HEK293 (cell line): ENCODE measurements at regions not wholly inside any gene's neighbourhood (a gene's known extent, or its start where the extent isn't known, plus 50 kb on each side); places are given as distances from the start of the nearest gene placed in this dataset.
"Not testable (repeated sequence)": the region's sequence is repeated elsewhere in the genome, so short reads cannot be mapped to it uniquely, and the experiment has no call there.

Source experiments
- CTCF ChIA-PET: fragments of 350-600 bp; formaldehyde crosslinking; extraction: SDS; loops from one replicate; lab custom pipeline; 2021; ENCODE audit warnings: antibody characterized with exemption; lab: Yijun Ruan, JAX
- POLR2A ChIA-PET: fragments of 300-600 bp; formaldehyde crosslinking; extraction: SDS; loops from one replicate; lab custom pipeline; 2020; ENCODE audit warnings: antibody characterized with exemption, inconsistent platforms; lab: Yijun Ruan, JAX
- H3K27ac ChIP-seq: fragments of 200-500 bp; sonication (Bioruptor generic); 2 replicates; pipeline ENCODE4 v1.5.1; 2014; ENCODE audit warnings: low read depth, low read length, control low read depth, inconsistent platforms; ENCODE audit errors: extremely low read depth
- H3K36me3 ChIP-seq, 2 experiments: fragments of 200-500 bp in 1 of 2; sonication (Bioruptor generic) in 1 of 2; 1 replicate in 1 of 2; 2 replicates in 1 of 2; pipeline ENCODE4 v1.5.1; 2014 to 2017; ENCODE audit warnings: inconsistent platforms in 2 of 2, low read length in 2 of 2; ENCODE audit not compliant: control insufficient read depth in 2 of 2, insufficient read depth in 1 of 2
- H3K4me1 ChIP-seq: fragments of 200-500 bp; sonication (Bioruptor generic); 2 replicates; pipeline ENCODE4 v1.5.1; 2014; ENCODE audit warnings: mild to moderate bottlenecking, low read length, inconsistent platforms; ENCODE audit not compliant: control insufficient read depth, insufficient read depth
- H3K4me3 ChIP-seq: 2 replicates; pipeline ENCODE4 v1.5.1; 2011; ENCODE audit warnings: low read depth, mild to moderate bottlenecking, control low read depth, low read length, moderate library complexity
- H3K9me3 ChIP-seq: fragments of 200-500 bp; sonication (Bioruptor generic); 2 replicates; pipeline ENCODE4 v1.5.1; 2014; ENCODE audit warnings: low read depth, low read length, inconsistent platforms; ENCODE audit not compliant: control insufficient read depth, insufficient read depth
- BCL11B ChIP-seq: fragments of 450-650 bp; formaldehyde crosslinking; IDR thresholded peaks from 2 replicates; pipeline ENCODE4 v1.5.1; 2016; ENCODE audit warnings: low read depth, missing biosample characterization, missing genetic modification characterization
- SP7 ChIP-seq: fragments of 450-650 bp; formaldehyde crosslinking; IDR thresholded peaks from 2 replicates; pipeline ENCODE4 v1.5.1; 2016; ENCODE audit warnings: missing biosample characterization, missing genetic modification characterization
- ZNF19 ChIP-seq: fragments of 450-650 bp; formaldehyde crosslinking; IDR thresholded peaks from 2 replicates; pipeline ENCODE4; 2016; ENCODE audit warnings: missing biosample characterization, missing genetic modification characterization, low read depth
- ZNF354C ChIP-seq: fragments of 450-650 bp; formaldehyde crosslinking; IDR thresholded peaks from 2 replicates; pipeline ENCODE4 v1.5.1; 2016; ENCODE audit warnings: missing biosample characterization, missing genetic modification characterization, low read depth, borderline replicate concordance
- ZNF473 ChIP-seq: fragments of 450-650 bp; formaldehyde crosslinking; IDR thresholded peaks from 2 replicates; pipeline ENCODE4 v1.5.1; 2017; ENCODE audit warnings: missing biosample characterization, missing genetic modification characterization
- ZNF514 ChIP-seq: fragments of 450-650 bp; formaldehyde crosslinking; IDR thresholded peaks from 2 replicates; pipeline ENCODE4 v1.5.1; 2016; ENCODE audit warnings: missing biosample characterization, missing genetic modification characterization
- ZNF610 ChIP-seq: fragments of 450-650 bp; formaldehyde crosslinking; IDR thresholded peaks from 2 replicates; pipeline ENCODE4 v1.5.1; 2016; ENCODE audit warnings: missing biosample characterization, missing genetic modification characterization, borderline replicate concordance
- ZNF623 ChIP-seq: fragments of 450-650 bp; formaldehyde crosslinking; IDR thresholded peaks from 2 replicates; pipeline ENCODE4 v1.5.1; 2016; ENCODE audit warnings: missing biosample characterization, missing genetic modification characterization
- ZNF660 ChIP-seq: fragments of 450-650 bp; IDR thresholded peaks from 2 replicates; pipeline ENCODE4 v1.5.1; 2018; ENCODE audit warnings: missing biosample characterization, mild to moderate bottlenecking, missing genetic modification characterization
- ZNF776 ChIP-seq: fragments of 450-650 bp; formaldehyde crosslinking; IDR thresholded peaks from 2 replicates; pipeline ENCODE4 v1.5.0; 2017; ENCODE audit warnings: missing biosample characterization, missing genetic modification characterization, borderline replicate concordance
- TF ChIP-seq, protein P1 (sequence below): fragments of 450-650 bp; formaldehyde crosslinking; IDR thresholded peaks from 2 replicates; pipeline ENCODE4 v1.5.1; 2016; ENCODE audit warnings: missing biosample characterization, missing genetic modification characterization
- TF ChIP-seq, protein P2 (sequence below): fragments of 450-650 bp; formaldehyde crosslinking; IDR thresholded peaks from 2 replicates; pipeline ENCODE4 v1.5.1; 2016; ENCODE audit warnings: missing biosample characterization, missing genetic modification characterization, low read depth
- TF ChIP-seq, protein P3 (sequence below): fragments of 450-650 bp; formaldehyde crosslinking; IDR thresholded peaks from 2 replicates; pipeline ENCODE4 v1.5.1; 2017; ENCODE audit warnings: missing biosample characterization, missing genetic modification characterization
- TF ChIP-seq, protein P4 (sequence below): fragments of 450-650 bp; formaldehyde crosslinking; IDR thresholded peaks from 2 replicates; pipeline ENCODE4 v1.5.1; 2016; ENCODE audit warnings: missing biosample characterization, missing genetic modification characterization
- TF ChIP-seq, protein P5 (sequence below): fragments of 450-650 bp; formaldehyde crosslinking; conservative IDR thresholded peaks from 2 replicates; pipeline ENCODE4 v1.5.1; 2016; ENCODE audit warnings: low read depth, missing biosample characterization, missing genetic modification characterization

DNA sequence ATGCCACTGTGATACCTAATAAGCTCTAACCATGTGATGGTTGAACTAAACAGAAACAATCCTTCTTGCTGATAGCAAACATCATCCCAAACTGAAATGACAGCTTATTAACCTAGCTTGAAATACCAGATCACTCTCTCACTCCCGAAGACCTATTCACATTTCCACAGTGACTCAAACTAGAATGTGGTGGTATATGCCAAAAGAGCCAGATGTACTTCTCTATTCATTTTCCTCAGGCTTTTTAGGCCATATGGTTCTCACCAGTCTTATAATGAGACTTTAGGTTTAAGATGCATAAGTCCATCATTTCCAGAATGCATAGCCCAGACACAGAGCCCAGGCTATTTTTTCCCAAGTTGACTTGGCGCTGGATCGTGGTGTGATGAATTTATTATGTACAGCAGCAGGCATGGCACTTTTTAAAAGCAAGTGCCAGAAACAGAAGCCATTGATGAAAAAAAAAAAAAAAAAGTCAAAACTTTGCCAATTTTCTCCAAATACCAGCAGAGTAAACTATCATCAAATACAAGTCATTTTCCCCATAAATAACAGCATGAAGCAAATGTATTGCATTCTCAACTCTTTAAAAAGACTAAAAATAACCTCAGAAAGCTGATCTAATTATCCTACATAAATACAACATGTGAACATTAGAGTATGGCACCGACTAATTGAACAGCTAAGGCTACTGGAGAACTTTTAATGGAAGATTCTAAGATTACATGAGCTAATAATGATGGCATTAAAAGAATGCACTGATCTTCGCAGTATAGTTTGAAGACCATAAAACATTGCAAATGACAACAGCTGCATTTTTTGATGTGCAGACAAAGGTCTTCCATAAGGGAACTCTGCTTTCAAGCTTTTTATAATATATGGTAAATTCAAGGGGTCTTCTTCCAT, 365.4 kb downstream of the LRRIQ3 start (continued):
- TF ChIP-seq, protein P1, sequence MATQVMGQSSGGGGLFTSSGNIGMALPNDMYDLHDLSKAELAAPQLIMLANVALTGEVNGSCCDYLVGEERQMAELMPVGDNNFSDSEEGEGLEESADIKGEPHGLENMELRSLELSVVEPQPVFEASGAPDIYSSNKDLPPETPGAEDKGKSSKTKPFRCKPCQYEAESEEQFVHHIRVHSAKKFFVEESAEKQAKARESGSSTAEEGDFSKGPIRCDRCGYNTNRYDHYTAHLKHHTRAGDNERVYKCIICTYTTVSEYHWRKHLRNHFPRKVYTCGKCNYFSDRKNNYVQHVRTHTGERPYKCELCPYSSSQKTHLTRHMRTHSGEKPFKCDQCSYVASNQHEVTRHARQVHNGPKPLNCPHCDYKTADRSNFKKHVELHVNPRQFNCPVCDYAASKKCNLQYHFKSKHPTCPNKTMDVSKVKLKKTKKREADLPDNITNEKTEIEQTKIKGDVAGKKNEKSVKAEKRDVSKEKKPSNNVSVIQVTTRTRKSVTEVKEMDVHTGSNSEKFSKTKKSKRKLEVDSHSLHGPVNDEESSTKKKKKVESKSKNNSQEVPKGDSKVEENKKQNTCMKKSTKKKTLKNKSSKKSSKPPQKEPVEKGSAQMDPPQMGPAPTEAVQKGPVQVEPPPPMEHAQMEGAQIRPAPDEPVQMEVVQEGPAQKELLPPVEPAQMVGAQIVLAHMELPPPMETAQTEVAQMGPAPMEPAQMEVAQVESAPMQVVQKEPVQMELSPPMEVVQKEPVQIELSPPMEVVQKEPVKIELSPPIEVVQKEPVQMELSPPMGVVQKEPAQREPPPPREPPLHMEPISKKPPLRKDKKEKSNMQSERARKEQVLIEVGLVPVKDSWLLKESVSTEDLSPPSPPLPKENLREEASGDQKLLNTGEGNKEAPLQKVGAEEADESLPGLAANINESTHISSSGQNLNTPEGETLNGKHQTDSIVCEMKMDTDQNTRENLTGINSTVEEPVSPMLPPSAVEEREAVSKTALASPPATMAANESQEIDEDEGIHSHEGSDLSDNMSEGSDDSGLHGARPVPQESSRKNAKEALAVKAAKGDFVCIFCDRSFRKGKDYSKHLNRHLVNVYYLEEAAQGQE (tag by site-specific recombination), result no peak

DNA sequence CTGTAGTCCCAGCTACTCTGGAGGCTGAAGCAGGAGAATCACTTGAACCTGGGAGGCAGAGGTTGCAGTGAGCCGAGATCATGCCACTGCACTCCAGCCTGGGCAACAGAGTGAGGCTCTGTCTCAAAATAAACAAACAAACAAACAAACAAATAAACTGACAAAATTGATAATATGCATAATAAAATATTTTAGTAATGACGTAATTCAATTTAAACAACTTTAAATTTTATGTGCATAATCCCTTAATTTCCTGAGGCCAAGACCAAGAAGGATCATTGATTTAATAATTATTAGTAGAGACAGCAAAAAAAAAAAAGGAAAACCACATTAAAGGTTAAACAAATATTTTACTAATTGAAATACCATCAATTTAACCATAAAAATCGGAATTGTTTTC, 370.7 kb downstream of the LRRIQ3 start:
- H3K36me3 ChIP-seq, H3K4me3 ChIP-seq, CTCF ChIA-PET, H3K9me3 ChIP-seq, POLR2A ChIA-PET, H3K4me1 ChIP-seq, H3K27ac ChIP-seq: not testable (repeated sequence)
- TF ChIP-seq, protein P2, sequence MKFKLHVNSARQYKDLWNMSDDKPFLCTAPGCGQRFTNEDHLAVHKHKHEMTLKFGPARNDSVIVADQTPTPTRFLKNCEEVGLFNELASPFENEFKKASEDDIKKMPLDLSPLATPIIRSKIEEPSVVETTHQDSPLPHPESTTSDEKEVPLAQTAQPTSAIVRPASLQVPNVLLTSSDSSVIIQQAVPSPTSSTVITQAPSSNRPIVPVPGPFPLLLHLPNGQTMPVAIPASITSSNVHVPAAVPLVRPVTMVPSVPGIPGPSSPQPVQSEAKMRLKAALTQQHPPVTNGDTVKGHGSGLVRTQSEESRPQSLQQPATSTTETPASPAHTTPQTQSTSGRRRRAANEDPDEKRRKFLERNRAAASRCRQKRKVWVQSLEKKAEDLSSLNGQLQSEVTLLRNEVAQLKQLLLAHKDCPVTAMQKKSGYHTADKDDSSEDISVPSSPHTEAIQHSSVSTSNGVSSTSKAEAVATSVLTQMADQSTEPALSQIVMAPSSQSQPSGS (tag by site-specific recombination), result peak; percentile 84

DNA sequence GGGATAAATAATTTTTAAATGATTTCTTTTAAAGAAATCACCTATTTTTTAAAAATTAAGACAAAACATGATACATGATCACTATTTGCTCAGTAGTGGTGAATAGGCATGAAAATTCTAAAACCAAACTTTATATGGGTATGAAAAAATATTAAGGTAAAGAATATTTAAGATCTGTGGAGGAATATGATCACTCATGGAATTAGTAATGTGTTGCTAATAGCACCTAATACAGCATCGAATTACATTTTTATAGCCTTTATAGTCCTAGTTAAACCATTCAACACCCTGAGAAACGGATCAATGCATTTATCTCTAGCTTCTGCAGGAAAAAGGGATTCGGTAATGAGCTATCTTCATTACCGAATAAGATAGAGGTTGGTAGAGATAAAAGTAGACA, 373.9 kb downstream of the LRRIQ3 start:
- CTCF ChIA-PET, result no interaction called here
- TF ChIP-seq ZNF776 (no peak), BCL11B (no peak), ZNF473 (tag by site-specific recombination) (no peak), ZNF514 (tag by site-specific recombination) (no peak), ZNF354C (tag by site-specific recombination) (no peak), ZNF19 (tag by site-specific recombination) (no peak), ZNF610 (tag by site-specific recombination) (no peak), ZNF660 (no peak), SP7 (tag by site-specific recombination) (no peak), ZNF623 (tag by site-specific recombination) (no peak)
- TF ChIP-seq, protein P3, sequence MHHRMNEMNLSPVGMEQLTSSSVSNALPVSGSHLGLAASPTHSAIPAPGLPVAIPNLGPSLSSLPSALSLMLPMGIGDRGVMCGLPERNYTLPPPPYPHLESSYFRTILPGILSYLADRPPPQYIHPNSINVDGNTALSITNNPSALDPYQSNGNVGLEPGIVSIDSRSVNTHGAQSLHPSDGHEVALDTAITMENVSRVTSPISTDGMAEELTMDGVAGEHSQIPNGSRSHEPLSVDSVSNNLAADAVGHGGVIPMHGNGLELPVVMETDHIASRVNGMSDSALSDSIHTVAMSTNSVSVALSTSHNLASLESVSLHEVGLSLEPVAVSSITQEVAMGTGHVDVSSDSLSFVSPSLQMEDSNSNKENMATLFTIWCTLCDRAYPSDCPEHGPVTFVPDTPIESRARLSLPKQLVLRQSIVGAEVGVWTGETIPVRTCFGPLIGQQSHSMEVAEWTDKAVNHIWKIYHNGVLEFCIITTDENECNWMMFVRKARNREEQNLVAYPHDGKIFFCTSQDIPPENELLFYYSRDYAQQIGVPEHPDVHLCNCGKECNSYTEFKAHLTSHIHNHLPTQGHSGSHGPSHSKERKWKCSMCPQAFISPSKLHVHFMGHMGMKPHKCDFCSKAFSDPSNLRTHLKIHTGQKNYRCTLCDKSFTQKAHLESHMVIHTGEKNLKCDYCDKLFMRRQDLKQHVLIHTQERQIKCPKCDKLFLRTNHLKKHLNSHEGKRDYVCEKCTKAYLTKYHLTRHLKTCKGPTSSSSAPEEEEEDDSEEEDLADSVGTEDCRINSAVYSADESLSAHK, result no peak
- TF ChIP-seq, protein P4, sequence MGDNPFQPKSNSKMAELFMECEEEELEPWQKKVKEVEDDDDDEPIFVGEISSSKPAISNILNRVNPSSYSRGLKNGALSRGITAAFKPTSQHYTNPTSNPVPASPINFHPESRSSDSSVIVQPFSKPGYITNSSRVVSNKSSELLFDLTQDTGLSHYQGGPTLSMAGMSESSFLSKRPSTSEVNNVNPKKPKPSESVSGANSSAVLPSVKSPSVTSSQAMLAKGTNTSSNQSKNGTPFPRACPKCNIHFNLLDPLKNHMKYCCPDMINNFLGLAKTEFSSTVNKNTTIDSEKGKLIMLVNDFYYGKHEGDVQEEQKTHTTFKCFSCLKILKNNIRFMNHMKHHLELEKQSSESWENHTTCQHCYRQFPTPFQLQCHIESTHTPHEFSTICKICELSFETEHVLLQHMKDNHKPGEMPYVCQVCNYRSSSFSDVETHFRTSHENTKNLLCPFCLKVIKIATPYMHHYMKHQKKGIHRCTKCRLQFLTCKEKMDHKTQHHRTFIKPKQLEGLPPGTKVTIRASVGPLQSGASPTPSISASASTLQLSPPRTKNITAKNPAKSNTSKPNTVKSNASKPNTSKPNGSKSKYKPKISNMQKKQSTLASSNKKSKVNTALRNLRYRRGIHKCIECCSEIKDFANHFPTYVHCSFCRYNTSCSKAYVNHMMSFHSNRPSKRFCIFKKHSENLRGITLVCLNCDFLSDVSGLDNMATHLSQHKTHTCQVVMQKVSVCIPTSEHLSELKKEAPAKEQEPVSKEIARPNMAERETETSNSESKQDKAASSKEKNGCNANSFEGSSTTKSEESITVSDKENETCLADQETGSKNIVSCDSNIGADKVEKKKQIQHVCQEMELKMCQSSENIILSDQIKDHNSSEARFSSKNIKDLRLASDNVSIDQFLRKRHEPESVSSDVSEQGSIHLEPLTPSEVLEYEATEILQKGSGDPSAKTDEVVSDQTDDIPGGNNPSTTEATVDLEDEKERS (tag by site-specific recombination), result no peak
- TF ChIP-seq, protein P5, sequence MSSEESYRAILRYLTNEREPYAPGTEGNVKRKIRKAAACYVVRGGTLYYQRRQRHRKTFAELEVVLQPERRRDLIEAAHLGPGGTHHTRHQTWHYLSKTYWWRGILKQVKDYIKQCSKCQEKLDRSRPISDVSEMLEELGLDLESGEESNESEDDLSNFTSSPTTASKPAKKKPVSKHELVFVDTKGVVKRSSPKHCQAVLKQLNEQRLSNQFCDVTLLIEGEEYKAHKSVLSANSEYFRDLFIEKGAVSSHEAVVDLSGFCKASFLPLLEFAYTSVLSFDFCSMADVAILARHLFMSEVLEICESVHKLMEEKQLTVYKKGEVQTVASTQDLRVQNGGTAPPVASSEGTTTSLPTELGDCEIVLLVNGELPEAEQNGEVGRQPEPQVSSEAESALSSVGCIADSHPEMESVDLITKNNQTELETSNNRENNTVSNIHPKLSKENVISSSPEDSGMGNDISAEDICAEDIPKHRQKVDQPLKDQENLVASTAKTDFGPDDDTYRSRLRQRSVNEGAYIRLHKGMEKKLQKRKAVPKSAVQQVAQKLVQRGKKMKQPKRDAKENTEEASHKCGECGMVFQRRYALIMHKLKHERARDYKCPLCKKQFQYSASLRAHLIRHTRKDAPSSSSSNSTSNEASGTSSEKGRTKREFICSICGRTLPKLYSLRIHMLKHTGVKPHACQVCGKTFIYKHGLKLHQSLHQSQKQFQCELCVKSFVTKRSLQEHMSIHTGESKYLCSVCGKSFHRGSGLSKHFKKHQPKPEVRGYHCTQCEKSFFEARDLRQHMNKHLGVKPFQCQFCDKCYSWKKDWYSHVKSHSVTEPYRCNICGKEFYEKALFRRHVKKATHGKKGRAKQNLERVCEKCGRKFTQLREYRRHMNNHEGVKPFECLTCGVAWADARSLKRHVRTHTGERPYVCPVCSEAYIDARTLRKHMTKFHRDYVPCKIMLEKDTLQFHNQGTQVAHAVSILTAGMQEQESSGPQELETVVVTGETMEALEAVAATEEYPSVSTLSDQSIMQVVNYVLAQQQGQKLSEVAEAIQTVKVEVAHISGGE (tag by site-specific recombination), result no peak
- POLR2A ChIA-PET, result no interaction called here

More for the DNA sequence above, 373.9 kb downstream of the LRRIQ3 start:
- Histone ChIP-seq H3K36me3 (no peaks in the 10 kb centered on the region), H3K27ac (no peak overlapping the region), H3K4me3 (no peak overlapping the region), H3K4me1 (no peaks in the 10 kb centered on the region), H3K9me3 (no peaks in the 10 kb centered on the region)
